ENCODE measurements at regions not wholly inside any gene's neighbourhood (a gene's known extent, or its start where the extent isn't known, plus 50 kb on each side); places are given as distances from the start of the nearest gene placed in this dataset.

DNA sequence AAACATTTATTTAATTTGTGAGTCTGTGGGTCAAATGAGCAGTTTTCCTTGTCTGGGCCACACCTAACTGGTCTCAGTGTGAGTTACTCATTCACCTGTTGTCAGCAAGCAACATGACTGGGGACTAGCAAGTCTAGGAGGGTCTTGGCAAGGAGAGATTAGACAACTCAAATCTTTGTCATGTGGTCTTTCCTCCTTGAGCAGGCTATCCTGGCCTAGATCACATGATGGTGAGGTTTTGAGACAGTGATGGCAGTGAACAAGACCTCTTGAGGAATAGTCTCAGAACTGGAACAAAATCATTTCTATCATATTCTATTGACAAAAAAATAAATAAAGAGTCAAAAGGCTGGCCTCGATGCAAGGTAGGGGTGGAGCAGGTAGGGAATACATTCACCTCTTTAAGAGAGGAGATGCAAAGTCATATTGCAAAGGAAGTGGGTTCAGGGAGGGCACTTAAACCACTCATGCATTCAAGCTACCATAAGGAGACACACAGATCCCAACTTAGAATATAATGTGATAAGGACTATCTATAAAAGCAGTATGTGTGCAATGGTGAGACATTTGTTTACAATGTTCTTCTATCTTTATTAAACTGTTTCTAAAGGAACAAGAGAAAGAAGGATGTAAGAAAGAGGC, 135.7 kb downstream of the ZNF330 start:
- TF ChIP-seq, protein P1, sequence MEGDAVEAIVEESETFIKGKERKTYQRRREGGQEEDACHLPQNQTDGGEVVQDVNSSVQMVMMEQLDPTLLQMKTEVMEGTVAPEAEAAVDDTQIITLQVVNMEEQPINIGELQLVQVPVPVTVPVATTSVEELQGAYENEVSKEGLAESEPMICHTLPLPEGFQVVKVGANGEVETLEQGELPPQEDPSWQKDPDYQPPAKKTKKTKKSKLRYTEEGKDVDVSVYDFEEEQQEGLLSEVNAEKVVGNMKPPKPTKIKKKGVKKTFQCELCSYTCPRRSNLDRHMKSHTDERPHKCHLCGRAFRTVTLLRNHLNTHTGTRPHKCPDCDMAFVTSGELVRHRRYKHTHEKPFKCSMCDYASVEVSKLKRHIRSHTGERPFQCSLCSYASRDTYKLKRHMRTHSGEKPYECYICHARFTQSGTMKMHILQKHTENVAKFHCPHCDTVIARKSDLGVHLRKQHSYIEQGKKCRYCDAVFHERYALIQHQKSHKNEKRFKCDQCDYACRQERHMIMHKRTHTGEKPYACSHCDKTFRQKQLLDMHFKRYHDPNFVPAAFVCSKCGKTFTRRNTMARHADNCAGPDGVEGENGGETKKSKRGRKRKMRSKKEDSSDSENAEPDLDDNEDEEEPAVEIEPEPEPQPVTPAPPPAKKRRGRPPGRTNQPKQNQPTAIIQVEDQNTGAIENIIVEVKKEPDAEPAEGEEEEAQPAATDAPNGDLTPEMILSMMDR (conservative IDR thresholded peaks at IDR 0.05) = no peak
- TF ChIP-seq EZH2 (IDR thresholded peaks at IDR 0.05; ENCODE audit: low read depth) = no peak
